Common myeloid progenitor, CD34-positive (primary cell): ENCODE measurements at regions not wholly inside any gene's neighbourhood (a gene's known extent, or its start where the extent isn't known, plus 50 kb on each side); places are given as distances from the start of the nearest gene placed in this dataset.

Experiments used
- CTCF ChIA-PET: fragments of 350-600 bp; sonication (Branson Sonifier 250); formaldehyde crosslinking; loops from one replicate; lab custom pipeline; 2021; ENCODE audit warnings: antibody characterized with exemption; lab: Charles Lee
- POLR2A ChIA-PET: fragments of 350-600 bp; sonication (Branson Sonifier 250); formaldehyde crosslinking; loops from one replicate; lab custom pipeline; 2021; ENCODE audit warnings: antibody characterized with exemption; lab: Charles Lee
- DNase-seq, 3 donors: peaks; one replicate each; pipeline versions ENCODE4 v3.0.0 to v3.0.0-alpha.2; 2013
- H3K27ac ChIP-seq, 2 experiments: 1 replicate in 1 of 2; 2 replicates in 1 of 2; pipeline ENCODE4 v1.7.0; 2013; ENCODE audit warnings: inconsistent platforms in 2 of 2, low read length in 2 of 2, mild to moderate bottlenecking in 2 of 2, low read depth in 1 of 2, moderate library complexity in 1 of 2; ENCODE audit not compliant: severe bottlenecking in 2 of 2, insufficient read depth in 1 of 2, poor library complexity in 1 of 2
- H3K27me3 ChIP-seq, 5 experiments: replicated peaks in 2 of 5; 1 replicate in 3 of 5; 2 replicates in 2 of 5; pipeline versions ENCODE4 v1.6.1 to v1.7.0; 2013; ENCODE audit warnings: low read length in 4 of 5, mild to moderate bottlenecking in 2 of 5, moderate library complexity in 2 of 5, inconsistent platforms in 1 of 5; ENCODE audit not compliant: insufficient read depth in 5 of 5, control insufficient read depth in 4 of 5
- H3K36me3 ChIP-seq, 4 experiments: 1 replicate in 2 of 4; 2 replicates in 2 of 4; pipeline versions ENCODE4 v1.6.1 to v1.7.0; 2013; ENCODE audit warnings: low read length in 3 of 4, control low read depth in 1 of 4, mild to moderate bottlenecking in 1 of 4; ENCODE audit not compliant: control insufficient read depth in 4 of 4, insufficient read depth in 4 of 4
- H3K4me1 ChIP-seq, 4 experiments: 1 replicate in 3 of 4; 2 replicates in 1 of 4; pipeline versions ENCODE4 v1.6.1 to v1.7.1; 2013; ENCODE audit warnings: low read length in 3 of 4, mild to moderate bottlenecking in 3 of 4, control low read depth in 1 of 4, inconsistent platforms in 1 of 4, moderate library complexity in 1 of 4; ENCODE audit not compliant: control insufficient read depth in 4 of 4, insufficient read depth in 4 of 4; ENCODE audit errors: control extremely low read depth in 1 of 4
- H3K4me3 ChIP-seq, 7 experiments: 1 replicate in 4 of 7; 2 replicates in 3 of 7; pipeline versions ENCODE4 v1.5.1 to v1.7.0; 2013; ENCODE audit warnings: mild to moderate bottlenecking in 7 of 7, low read length in 6 of 7, moderate library complexity in 6 of 7, inconsistent platforms in 2 of 7, low read depth in 2 of 7, control low read depth in 1 of 7; ENCODE audit not compliant: insufficient read depth in 4 of 7, control insufficient read depth in 1 of 7; ENCODE audit errors: extremely low read depth in 1 of 7
- H3K9me3 ChIP-seq, 5 experiments: 1 replicate in 4 of 5; 2 replicates in 1 of 5; pipeline versions ENCODE4 v1.6.1 to v1.7.1; 2013; ENCODE audit warnings: low read length in 4 of 5, mild to moderate bottlenecking in 2 of 5, inconsistent platforms in 1 of 5, low read depth in 1 of 5, moderate library complexity in 1 of 5; ENCODE audit not compliant: control insufficient read depth in 4 of 5, insufficient read depth in 2 of 5; ENCODE audit errors: control extremely low read depth in 1 of 5
- WGBS: methylation state at CpG from one replicate; pipeline ENCODE4 v1.1.5; 2013; ENCODE audit not compliant: insufficient coverage; 5-methylcytosine and 5-hydroxymethylcytosine counted together

- ChIA-PET POLR2A (no interaction called here), CTCF (interaction anchor here (1.0 to 1.3 kb wide), 4 partner anchors 9 to 483 kb away, joined by 3 to 7 read pairs (median 4); no protein-coding TSS in a partner anchor)
- Histone ChIP-seq H3K27ac (no peak overlapping the region), H3K4me3 (no peak overlapping the region), H3K36me3 (no peaks in the 10 kb centered on the region), H3K9me3 (no peaks in the 10 kb centered on the region), H3K27me3 (no peaks in the 10 kb centered on the region), H3K4me1 (no peaks in the 10 kb centered on the region)
- 17% methylated on average over 1 of the region's 4 CpGs for WGBS
- DNase-seq = peak; percentile 42 to 70 (median 69)
Observed at GRCh38 chr9:7536310-7536939, 263.2 kb downstream of the DMAC1 start.

- DNase-seq = no peak
- 79% methylated on average over 5 of the region's 5 CpGs for WGBS
- POLR2A ChIA-PET = no interaction called here
- Histone ChIP-seq H3K9me3 (no peaks in the 10 kb centered on the region), H3K4me1 (no peaks in the 10 kb centered on the region), H3K27ac (no peak overlapping the region), H3K4me3 (no peak overlapping the region), H3K36me3 (no peaks in the 10 kb centered on the region), H3K27me3 (no peaks in the 10 kb centered on the region)
- CTCF ChIA-PET = interaction anchor here (0.6 to 2.4 kb wide), 4 partner anchors 11 to 737 kb away, joined by 3 to 7 read pairs (median 4); no protein-coding TSS in a partner anchor
Observed at GRCh38 chr9:7534211-7534935, 265.2 kb downstream of the DMAC1 start.

- POLR2A ChIA-PET = no interaction called here
- DNase-seq = no peak
- WGBS = 86% methylated on average over 2 of the region's 6 CpGs
Observed at GRCh38 chr9:7533376-7534090, 266.0 kb downstream of the DMAC1 start.

DNA sequence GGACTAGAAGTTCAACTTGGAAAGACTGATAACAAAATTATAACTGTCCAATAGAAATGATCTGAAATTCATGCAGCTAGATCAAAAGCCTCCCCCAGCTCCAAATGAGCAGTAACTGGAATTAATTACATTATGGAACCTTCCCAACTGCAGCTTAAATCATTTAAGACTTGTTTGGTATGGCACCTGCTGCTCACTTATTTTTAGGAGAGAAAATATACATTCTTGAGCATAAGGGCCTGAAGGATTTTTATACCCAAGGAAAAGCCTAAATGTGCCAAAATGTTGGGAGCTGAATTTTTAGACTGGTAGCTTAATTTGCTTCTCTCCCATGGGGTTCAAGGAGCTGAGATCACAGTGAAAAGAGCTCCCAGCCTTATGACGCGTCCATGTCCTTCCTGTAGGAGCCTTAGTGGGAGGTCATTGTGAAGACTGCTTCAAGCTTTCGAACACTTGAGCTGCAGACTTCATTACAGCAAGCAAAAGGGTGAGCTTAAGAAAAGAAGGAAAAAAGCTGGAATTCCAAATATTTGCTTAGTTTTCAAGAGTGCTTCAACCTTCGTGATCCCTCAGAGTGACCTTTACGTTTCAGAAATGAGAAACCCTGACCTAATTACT lies 276.0 kb downstream of the DMAC1 start:
- Histone ChIP-seq H3K9me3 (no peaks in the 10 kb centered on the region), H3K27ac (no peak overlapping the region), H3K27me3 (peaks cover 0 to 2% (median 0%) of the 10 kb centered on the region in 5 experiments), H3K4me3 (no peak overlapping the region), H3K36me3 (no peaks in the 10 kb centered on the region), H3K4me1 (no peaks in the 10 kb centered on the region)
- no peak for DNase-seq
- ChIA-PET POLR2A (no interaction called here), CTCF (interaction anchor here (0.7 to 0.8 kb wide), 2 partner anchors 9 to 122 kb away, joined by 3 read pairs; no protein-coding TSS in a partner anchor)
- no CpG with 5 or more reads among the region's 5 CpGs for WGBS

More at GRCh38 chr9:7533376-7534090, 266.0 kb downstream of the DMAC1 start:
- CTCF ChIA-PET = interaction anchor here (0.6 to 2.4 kb wide), 4 partner anchors 12 to 736 kb away, joined by 3 to 7 read pairs (median 4); no protein-coding TSS in a partner anchor
- H3K4me1 ChIP-seq = no peaks in the 10 kb centered on the region
- H3K27ac ChIP-seq = no peak overlapping the region
- H3K27me3 ChIP-seq = no peaks in the 10 kb centered on the region
- no peaks in the 10 kb centered on the region for H3K9me3 ChIP-seq
- no peaks in the 10 kb centered on the region for H3K36me3 ChIP-seq
- H3K4me3 ChIP-seq = no peak overlapping the region

- no peak overlapping the region for H3K4me3 ChIP-seq
- H3K4me1 ChIP-seq = no peaks in the 10 kb centered on the region
- CTCF ChIA-PET = no interaction called here
- H3K9me3 ChIP-seq = no peaks in the 10 kb centered on the region
- DNase-seq = no peak
- H3K27ac ChIP-seq = no peak overlapping the region
- H3K36me3 ChIP-seq = no peaks in the 10 kb centered on the region
- POLR2A ChIA-PET = no interaction called here
- peaks cover 0 to 2% (median 0%) of the 10 kb centered on the region in 5 experiments for H3K27me3 ChIP-seq
- WGBS = 92% methylated on average over 5 of the region's 5 CpGs
Observed at GRCh38 chr9:7520396-7520795, 279.2 kb downstream of the DMAC1 start.

DNA sequence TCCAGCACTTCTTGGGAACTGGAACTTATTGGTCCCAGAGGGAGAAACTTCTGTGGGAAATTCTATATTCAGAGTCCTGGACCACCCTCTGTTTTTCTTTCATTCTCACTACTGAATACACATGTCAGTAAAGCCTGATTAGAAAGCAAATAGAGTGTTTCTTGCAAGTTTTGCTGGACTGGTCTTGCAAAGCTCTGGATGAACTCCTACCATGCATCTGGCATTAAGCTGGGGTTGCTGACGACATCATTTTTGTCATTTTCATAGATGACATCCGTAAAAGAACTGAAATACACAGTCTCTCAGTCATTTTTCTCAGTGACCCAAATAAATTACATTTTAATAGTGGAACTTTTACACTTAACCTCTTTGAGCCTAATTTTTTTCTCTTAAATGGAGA lies 283.2 kb downstream of the DMAC1 start:
- CTCF ChIA-PET = interaction anchor here (1.8 kb wide), 1 partner anchor 20 kb away, joined by 5 read pairs; no protein-coding TSS in a partner anchor
- H3K27me3 ChIP-seq = no peaks in the 10 kb centered on the region
- H3K9me3 ChIP-seq = no peaks in the 10 kb centered on the region
- no peak for DNase-seq
- H3K36me3 ChIP-seq = no peaks in the 10 kb centered on the region
- no CpG with 5 or more reads among the region's 2 CpGs for WGBS
- no peaks in the 10 kb centered on the region for H3K4me1 ChIP-seq
- no peak overlapping the region for H3K4me3 ChIP-seq
- H3K27ac ChIP-seq = no peak overlapping the region
- POLR2A ChIA-PET = no interaction called here
